ENCODE measurements at regions not wholly inside any gene's neighbourhood (a gene's known extent, or its start where the extent isn't known, plus 50 kb on each side); places are given as distances from the start of the nearest gene placed in this dataset.
"Not testable (repeated sequence)": the region's sequence is repeated elsewhere in the genome, so short reads cannot be mapped to it uniquely, and the experiment has no call there.

DNA sequence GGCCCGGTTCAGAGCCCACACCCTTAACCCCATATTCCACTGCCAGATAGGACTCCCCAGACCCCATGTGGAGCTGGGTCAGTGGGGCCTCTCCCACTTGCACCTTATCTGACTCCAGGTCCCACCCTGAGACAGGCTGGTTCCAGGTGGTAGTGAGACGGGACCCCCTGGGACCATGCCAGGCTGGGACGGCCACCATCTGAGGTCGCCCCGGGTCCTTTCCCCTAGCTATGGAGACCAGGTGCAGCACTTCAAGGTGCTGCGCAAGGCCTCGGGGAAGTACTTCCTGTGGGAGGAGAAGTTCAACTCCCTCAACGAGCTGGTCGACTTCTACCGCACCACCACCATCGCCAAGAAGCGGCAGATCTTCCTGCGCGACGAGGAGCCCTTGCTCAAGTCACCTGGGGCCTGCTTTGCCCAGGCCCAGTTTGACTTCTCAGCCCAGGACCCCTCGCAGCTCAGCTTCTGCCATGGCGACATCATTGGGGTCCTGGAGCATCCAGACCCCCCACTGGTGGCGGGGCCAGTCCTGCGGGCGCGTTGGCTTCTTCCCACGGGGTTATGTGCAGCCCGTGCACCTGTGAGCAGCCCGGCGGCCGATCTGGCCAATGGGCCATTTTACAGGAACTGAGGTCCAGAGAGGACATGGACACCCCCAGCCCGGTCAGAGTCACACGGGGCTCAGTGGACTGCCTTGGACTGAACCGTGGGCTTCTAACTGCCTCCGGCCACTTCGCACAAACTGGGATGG is 410.5 kb upstream of the CAMK1G start:
- FAIRE-seq; DNase-seq (ENCODE audit: low spot score in 2 of 2): not testable (repeated sequence)

DNA sequence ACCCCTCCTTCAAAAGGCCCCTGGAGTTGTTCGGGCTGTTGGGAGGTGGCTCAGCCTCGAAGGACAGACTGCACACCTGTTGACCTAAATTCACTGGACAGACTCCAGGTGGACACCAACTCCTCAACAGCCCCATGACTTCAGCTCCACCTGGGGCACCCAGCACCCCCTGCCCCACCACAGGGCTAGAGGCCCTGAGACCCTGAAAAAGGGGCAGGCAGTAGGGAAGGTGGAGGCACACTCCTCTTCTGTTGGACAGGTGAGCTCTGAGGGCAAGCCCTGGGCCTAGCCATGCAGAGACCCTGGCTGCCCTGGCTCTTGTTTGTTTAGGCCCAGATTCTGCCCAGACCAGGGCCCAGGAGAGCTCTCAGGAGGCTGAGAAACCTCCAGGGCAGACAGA is 409.7 kb upstream of the CAMK1G start:
- not testable (repeated sequence) for FAIRE-seq; DNase-seq (ENCODE audit: low spot score in 2 of 2)

DNA sequence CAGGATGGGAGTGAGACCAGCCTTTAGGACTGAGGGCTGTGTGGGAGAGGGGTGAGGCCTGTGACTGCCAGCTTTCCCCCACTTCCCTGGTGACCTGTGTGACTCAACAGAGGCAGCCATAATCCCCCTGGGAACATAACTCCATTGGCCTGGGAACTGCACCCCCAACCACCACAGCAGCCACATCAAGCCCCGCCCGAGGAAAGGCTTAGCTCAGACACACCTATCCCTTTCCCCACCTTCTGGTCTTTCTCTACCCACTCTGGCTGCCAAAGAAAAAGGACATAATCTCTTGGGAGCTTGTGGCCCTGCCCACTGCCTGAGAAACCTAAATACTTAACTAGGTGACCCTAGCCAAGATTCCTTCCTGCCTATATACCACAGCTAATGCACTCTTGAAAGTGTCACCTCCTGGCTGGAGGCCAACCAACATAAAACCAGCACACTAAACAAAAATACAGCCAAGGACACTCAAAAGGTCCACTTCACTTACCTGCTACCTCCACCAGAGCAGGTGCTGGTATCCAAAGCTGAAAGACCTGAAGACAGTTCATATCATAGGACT is 406.6 kb upstream of the CAMK1G start:
- DNase-seq (ENCODE audit: low spot score in 2 of 2): no peak
- FAIRE-seq: no peak

DNA sequence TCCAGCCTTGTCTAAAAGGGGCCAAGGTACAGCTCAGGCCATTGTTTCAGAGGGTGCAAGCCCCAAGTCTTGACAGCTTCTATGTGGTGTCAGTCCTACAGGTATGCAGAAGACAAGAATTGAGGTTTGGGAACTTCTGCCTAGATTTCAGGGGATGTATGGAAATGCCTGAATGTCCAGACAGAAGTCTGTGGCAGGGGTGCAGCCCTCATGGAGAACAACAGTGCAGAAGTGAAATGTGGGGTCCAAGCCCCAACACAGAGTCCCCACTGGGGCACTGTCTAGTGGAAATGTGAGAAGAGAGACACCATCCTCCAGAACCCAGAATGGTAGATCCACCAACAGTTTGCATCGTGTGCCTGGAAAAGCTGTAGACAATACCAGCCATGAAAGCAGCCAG is 400.3 kb upstream of the CAMK1G start:
- FAIRE-seq (no peak), DNase-seq (ENCODE audit: low spot score in 2 of 2) (no peak)

DNA sequence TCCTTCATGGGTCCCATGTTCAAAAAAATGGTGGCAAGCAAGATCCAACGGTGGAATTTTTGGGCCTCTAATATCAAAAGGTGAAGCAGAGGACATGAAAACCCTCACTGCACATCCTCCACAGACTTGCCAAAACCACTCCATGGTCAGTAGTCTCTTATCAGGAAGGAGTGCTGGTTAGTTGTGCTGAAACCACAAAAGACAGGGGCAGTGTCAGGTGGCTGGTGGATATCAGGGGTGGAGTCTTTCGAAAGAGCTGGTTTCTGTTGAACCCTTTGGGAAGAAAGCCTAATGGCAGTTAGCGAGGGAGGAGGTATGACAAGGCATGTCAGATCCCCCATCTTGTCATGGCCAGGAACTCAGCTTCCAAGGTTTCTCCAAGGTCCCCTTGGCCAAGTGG is 395.9 kb upstream of the CAMK1G start:
- DNase-seq (ENCODE audit: low spot score in 2 of 2): no peak
- no peak for FAIRE-seq

DNA sequence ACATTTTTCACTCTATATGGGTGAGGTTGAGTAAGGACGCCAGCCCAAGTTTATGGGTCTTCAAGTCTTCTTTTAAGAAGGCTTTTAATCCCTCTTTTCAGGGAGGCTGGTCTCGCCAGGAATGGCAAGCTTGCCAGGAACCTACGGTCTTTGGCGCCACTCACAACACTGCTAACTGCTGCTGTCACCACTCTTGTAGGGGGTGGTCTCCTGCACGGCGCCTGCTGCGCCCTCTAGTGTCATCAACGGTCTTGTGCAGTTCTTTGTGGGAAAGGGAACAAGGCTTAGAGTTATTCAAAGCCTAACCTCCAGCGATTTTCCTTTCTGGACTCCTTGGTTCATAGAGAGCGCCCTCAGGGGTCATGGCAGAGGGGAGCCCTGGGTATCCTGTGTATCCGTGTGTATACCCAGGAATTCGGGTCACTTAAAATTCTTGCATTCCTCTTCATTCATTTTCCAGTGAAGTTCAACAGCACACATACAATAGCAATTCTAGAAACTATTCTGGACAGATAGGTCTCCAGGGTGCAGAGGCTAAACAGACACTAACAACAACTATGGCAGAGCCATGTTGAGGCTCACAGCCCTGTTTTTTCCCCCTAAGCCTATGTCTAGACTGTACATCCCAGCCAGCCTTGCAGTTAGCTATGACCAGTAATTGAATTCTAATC is 392.8 kb upstream of the CAMK1G start:
- DNase-seq (ENCODE audit: low spot score in 2 of 2) (no peak), FAIRE-seq (no peak)

DNA sequence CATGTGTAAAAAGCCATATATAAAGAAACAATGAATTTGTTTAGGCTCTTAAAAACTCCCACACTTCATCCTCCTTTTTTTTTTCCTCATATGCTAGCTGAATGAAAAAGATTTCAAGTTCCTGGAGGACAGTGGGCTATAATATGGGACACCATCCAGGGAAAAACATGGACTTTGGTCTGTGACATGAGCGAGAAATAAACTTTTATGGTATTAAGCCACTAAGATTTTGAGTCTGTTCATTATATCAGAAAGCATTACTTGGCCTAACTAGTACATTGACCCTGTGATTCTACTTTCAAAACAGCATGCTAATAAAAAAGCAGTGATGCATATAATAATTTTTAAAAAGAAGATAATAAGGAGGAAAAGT is 392.3 kb upstream of the CAMK1G start:
- DNase-seq (ENCODE audit: low spot score in 2 of 2): no peak
- FAIRE-seq: no peak

DNA sequence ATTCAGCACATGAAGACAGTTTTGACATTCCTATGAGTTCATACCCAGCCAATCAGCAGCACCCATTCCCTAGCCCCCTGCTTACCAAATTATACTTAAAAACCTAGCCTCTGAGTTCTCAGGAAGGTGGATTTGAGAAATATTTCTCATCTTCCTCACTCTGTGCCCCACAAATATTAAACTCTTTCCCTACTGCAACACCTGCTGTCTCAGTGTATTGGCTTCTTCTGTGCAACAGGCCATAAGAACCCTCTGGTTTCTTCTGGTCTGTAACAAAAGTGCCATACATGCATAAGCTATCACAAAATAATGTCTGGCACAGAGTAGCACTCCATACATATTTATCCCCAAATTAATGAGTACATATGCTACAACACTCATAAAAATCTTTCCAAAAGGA is 387.4 kb upstream of the CAMK1G start:
- DNase-seq (ENCODE audit: low spot score in 2 of 2) (no peak), FAIRE-seq (no peak)

DNA sequence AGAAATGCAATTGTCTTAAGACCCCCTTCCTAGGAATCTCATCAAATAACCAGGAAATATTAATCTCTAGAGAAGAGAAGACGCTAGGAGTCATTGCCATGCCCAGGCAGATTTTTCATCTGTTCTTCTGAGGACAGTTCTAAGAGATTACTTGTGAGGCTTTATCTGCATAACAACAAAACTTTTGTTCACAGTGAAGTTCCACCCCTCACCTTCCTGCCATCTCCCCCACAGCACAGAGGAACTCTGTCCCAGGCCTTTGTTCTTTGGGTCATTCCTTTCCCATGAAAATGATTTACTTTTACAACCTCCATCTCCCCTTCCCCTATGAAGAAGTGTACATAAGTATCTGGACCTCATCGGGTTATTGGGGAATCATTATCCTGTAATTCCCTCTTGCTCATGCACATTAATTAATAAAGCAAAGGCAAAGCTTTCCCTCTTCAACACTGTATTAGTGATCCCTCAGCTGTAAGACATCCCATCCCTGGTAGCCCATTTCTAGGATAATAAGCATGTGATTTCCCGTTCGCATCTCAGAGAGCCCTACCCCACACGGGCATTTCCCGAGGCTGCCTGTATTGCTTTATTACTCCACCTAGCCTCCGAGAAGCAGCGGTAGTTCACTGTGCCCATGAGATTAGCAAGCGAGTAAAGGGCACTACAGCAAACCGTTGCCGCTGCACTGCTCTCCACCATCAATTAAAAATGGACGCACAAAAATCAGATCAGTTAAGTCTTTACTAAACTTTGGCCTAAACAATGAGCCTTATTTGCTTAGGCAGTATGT is 384.4 kb upstream of the CAMK1G start:
- DNase-seq (ENCODE audit: low spot score in 2 of 2): no peak
- FAIRE-seq: no peak

DNA sequence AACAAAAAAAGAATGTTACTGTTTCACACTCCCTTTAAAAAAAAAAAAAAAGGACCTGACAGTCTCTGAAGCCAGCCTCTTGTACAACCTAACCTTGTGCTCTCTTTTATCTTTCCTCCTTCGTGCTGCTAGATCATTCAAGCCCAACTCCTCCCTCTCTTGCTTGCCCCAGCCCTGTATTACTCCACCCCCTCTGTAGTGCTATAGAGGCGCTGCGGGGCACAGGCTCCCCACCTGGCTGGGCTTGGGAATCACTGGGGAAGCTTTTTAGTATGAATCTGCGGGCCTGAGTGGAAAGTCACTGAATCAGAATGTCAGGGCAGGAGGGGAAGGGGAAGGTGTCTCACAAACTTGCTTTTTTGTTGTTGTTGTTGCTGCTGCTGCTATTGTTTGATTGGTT is 383.7 kb upstream of the CAMK1G start:
- FAIRE-seq: no peak
- no peak for DNase-seq (ENCODE audit: low spot score in 2 of 2)

DNA sequence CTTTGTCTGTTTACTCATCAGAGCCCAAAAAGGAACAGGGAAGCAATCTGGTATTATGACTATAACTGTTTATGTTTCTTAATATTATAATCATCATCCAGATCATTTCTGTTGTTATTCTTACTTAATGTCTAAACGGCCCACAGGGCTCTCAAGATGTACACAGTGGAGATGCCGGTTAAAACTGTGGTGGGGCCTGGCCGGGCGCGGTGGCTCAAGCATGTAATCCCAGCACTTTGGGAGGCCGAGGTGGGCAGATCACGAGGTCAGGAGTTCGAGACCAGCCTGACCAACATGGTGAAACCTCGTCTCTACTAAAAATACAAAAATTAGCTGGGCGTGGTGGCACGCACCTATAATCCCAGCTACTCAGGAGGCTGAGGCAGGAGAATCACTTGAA is 381.2 kb upstream of the CAMK1G start:
- not testable (repeated sequence) for DNase-seq (ENCODE audit: low spot score in 2 of 2); FAIRE-seq

DNA sequence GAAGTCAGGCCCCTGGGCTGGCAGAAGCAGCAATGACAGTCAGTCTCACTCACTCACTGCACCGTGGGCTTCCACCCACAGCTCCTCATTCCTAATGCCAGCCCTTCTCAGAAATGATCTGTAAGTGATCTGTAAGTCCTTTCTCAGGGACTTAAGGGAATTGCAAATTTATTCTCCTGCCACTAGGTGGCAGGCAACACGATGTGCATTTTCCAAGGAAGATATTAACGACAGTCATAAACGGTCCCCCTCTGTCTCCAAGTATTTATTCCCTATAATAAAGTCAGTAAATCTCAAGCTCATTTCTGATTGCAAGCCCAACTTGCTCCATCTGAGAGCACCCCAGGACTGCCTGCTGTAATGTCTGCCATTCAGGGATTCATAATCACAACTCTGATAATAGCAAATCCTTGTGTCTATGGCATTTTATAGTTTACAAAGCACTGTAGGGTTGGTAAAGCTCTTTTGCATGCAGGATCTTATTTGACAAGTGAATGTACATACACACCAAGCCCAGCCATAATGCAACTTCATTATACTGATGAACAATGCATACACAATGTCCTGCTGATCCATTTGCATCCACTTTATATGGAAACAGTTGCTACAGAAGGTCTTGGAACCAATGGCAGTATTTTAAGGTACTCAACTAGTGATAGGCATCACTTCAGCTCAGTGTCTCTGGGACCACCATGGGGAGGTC is 380.5 kb upstream of the CAMK1G start:
- FAIRE-seq (no peak), DNase-seq (ENCODE audit: low spot score in 2 of 2) (peak; percentile 34 to 52)

DNA sequence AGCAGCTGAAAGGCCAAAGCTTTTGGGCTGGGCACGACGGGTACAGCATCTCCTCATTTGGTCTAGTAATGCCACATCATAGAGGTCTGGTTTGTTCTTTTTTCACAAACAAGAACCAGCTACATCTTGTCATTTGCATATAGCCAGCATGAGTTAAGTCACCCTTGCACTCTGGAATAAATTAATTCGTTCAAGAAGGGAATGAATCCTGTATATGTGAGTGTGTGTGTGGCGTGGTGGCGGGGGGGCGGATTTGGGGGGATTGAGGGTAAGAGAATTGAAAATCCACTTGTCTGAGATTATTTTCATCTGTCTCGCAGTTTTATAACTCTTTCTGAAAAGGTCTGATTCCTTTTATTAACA is 380.0 kb upstream of the CAMK1G start:
- DNase-seq (ENCODE audit: low spot score in 2 of 2) (no peak), FAIRE-seq (no peak)

DNA sequence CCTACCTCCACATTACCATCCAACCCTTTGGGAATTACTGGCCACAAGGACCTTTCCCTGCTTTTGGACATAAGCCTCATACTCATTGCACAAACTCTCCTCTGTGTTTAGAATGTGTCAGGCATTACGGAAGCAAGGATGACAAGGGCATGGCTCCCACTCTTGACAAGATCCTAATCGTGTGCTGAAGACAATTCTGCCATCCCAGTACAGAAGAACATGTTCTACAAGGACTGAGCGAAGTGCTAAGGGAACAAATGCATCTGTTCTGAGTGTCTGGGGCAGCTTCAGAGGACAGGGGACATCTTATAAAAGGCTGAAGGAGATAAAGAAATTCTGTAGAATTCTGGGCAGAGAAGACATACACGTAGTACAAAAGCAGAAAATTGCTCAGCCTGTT is 378.5 kb upstream of the CAMK1G start:
- DNase-seq (ENCODE audit: low spot score in 2 of 2) (no peak), FAIRE-seq (no peak)

DNA sequence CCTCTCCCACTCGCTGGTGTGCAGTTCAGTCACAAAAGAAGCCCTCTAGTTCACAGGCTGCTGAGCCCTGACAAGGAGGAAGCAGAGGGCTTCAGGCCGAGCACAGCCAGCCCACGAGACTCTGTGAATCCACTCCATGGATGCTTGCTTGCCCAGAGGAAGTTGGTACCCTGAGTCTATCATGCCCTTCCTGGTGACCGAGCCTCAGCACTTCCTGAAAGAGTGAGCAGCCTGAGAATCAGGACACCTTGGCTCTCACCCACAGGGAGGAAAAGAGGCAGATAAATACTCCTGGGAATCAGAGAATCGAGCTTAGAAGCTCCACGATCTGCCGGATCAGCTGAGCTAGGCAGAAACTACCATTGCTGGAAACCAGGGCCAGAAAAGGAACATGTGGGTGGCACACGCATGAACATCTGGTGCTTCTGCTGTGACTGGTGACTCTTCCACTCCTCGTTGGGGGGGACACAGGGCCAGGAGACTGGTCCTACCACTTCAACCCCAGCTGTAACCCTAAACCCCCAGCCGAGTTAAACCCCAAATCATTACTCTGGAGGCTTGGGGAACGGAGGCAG is 376.3 kb upstream of the CAMK1G start:
- DNase-seq (ENCODE audit: low spot score in 2 of 2) (peak in 1 of 2 donors; percentile 39), FAIRE-seq (no peak)

DNA sequence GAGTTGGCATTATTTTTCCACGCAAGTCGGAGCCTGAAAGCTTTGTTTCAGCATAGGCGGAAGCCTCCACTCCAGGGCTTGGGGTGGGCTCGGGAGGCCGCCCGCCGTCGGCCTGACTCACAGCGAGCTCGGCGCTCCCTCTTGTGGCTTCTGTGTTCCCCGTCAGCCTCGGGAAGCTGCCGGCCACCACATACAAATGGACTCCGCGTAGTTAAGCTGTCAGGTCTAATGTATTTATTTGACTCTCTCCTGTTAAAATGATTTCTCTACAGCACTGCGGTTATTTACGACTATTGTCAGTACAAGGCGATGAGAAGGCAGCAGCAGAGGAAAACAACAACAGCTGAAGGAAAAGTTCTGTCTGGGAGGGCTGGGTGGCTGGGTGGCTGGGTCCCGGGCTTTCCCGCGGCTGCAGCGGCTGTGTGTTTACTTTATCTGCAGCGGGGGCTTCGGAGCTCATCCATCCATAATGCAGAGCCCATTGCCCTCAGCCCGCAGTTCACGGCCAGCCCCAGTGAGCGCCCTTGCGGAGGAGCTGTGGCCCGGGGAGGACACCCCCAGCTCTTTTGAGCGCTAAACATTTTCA is 375.7 kb upstream of the CAMK1G start:
- no peak for FAIRE-seq
- DNase-seq (ENCODE audit: low spot score in 2 of 2): peak in 1 of 2 donors; percentile 64

DNA sequence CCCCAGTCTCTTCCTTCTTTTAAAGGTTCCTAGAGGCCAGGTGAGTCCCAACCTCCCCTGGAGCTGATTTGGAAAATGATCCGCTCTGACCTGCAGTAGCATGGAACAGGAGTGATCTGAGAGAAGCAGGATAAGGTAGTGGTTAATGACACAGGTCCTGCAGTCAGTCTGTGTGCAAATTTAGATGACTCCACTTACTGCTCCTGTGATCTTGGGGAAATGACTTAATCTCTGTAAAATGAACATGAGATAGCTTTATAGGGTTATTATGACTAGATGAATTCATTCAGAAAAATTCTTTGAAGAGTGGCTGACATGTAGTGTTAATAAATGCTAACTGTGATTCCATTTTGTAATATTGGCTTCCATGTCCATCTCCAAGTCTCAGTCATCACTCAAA is 374.9 kb upstream of the CAMK1G start:
- no peak for DNase-seq (ENCODE audit: low spot score in 2 of 2)
- FAIRE-seq: no peak

DNA sequence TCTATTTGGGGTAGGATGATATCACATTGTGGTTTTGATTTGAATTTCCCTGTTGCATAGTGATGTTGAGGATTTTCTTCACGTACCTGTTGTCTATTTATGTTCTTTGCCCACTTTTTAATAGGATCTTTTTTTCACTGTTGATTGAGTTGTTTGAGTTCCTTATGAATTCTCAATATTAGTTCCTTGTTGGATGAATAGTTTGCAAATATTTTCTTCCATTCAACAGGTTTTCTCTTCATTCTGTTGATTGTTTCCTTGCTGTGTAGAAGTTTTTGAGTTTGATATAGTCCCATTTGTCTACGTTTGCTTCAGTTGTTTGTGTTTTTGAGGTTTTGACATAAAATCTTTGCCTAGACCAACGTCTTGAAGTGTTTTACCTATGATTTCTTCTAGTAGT is 369.5 kb upstream of the CAMK1G start:
- FAIRE-seq: no peak
- no peak for DNase-seq (ENCODE audit: low spot score in 2 of 2)

DNA sequence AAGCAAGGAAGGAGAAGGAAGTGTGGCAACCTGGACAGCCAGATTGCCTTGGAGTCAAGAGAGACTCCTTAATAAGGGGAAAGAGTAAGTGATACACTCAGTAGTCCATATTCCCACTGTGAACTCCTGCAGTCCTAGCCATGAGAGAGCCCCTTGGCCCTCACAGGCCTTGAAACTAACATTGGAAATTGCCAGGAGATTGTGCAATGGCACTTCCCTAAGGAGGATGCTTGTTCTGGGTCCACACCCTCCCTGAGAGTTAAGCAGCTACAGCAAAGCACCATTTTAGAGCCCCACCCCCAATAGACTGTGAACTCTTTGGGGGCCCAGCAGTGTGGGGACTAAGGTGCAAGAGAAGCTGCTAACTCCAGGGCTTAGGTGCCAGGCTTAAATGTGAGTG is 367.7 kb upstream of the CAMK1G start:
- FAIRE-seq (no peak), DNase-seq (ENCODE audit: low spot score in 2 of 2) (no peak)

DNA sequence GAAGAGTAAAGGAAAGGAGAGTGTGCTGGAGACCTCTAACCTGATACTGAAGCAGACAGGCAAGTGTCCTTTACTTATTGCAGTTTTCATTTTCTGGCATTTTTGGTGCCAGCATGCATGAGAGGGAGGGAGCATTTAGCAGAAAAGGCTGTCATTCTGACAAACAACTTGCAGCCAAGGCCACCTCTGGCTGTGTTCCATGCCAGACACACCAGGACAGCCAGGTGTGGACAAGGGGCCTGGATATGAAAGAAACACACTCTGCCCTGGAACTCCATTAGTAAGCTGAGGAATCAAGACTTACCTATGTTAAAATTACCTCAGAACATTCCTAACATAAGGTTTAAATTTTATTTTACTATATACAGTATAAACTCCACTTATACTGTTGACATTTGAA is 365.4 kb upstream of the CAMK1G start:
- DNase-seq (ENCODE audit: low spot score in 2 of 2): no peak
- FAIRE-seq: no peak
